Daoy (cell line): ENCODE measurements at regions not wholly inside any gene's neighbourhood (a gene's known extent, or its start where the extent isn't known, plus 50 kb on each side); places are given as distances from the start of the nearest gene placed in this dataset.
"Not testable (repeated sequence)": the region's sequence is repeated elsewhere in the genome, so short reads cannot be mapped to it uniquely, and the experiment has no call there.

Source experiments
- DNase-seq: peaks from one replicate; pipeline ENCODE4 v3.0.0-alpha.2; 2015; ENCODE audit warnings: low read depth

DNA sequence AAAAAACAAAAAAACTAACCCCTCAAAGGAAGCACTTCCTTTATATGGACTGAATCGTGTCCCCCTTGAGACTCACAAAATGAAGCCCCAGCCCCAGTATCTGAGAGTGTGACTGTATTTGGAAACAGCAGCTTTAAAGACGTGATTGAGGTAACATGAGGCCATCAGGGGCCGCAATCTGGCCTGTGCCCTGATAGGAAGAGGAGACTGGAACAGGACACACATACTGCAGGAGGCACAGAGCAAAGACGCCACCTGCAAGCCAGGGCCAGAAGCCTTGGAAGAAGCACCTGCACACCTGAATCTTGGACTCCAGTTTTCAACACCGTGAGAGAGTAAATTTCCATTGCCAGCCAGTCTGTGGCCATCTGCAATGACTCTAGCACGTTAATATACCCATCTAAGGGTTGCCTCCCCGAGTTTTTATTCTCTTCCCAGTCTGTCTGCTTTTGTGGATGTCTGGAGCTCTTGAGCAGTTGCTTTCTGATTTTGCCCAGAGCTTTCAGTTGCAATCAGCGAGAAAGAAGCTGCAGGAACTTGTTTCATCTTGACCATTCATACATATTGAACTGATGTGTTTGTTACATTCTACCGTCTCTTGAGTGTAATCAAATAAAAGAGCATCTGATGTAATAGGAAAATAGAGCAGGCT is 775.8 kb upstream of the TPTE start:
- not testable (repeated sequence) for DNase-seq

DNA sequence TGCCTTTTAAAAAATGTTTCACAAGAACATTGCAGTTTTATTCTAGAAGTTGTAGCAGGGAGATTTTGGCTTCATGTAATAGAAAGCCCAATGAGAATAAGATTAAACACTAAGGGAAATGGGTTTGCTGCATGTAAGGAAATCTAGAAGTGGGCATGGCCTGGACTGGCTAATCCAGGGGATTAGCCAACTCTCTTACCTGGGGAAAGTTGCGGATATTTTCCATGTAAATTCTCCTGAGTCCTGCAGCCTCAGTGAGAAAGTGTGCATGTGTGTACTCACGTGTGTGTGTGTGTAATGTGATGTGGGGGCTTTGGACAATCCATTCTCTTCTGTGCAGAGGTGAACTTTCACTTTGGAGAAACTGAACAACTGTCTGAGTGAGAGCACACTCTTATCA is 775.1 kb upstream of the TPTE start:
- DNase-seq, result not testable (repeated sequence)

DNA sequence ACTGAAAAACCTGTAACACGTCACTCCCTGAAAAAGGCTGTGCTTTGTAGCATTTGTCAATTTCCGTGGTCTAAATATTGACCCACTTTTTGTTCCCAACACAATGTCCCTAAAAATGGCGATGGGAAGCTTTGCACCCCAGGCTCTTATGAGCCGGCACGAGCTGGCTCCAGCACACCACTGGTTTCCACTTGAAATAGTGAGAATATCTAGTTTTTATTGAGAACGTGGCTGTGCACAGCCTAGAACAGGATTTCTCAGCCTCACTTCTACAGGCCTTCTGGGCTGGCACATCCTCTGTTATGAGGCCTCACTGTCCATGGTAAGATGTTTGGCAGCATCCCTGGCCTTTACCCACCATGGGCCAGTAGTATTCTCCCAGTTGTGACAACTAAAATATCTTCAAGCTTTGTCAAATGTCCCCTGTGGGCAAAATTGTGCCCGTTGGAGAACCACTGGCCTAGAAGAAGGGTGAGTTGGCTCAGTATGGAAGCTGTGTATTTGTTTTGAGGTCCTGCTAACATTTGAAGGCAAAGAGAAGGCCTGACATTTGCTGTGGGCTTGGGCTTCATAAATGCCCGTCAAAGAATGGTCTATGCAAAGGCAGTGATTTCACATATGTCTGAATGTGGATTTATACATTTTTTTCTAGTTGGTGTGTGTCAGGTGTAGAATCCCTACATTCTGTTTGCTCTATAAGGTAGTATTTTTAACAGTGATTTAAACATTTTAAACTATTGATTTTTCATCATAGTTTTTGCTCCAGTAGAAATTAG is 774.4 kb upstream of the TPTE start:
- DNase-seq, result not testable (repeated sequence)

DNA sequence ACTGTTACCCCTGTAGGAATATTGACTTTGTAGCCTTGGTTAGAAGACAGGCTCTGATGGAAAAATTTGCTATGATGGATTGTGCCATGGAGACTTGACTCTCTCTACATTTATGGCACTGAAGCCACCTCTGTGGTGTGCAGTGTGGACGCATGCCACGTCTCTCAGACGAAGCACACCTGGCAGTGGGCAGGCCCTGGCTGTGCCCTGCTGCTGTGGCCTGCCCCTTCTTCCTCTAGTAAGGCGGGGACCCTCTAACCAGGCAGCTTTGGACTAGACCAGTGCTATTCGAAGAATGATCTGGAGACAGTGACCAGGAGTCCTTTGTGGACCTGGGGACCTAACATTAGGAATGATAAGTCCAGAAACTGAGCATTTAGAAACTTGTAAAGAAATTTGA is 773.5 kb upstream of the TPTE start:
- not testable (repeated sequence) for DNase-seq

DNA sequence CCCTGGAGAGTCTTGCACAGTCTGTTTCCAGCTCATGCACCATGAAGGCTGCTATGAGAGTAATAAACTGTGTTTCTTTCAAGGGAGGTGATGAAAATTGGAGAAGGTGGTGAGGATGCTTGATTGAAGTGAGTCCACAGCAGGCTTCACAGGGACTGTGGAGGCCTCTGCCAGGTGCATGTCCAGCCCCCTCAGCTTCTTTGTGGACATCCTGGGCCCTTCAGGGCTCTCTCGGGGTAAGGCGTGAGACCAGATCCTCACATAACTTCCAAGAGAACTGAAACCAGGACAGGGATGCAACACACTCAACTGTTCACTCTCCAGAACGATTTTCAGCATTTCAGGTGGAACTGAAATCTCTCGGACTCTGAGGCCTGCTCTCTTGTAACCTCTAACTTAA is 772.9 kb upstream of the TPTE start:
- DNase-seq, result not testable (repeated sequence)

DNA sequence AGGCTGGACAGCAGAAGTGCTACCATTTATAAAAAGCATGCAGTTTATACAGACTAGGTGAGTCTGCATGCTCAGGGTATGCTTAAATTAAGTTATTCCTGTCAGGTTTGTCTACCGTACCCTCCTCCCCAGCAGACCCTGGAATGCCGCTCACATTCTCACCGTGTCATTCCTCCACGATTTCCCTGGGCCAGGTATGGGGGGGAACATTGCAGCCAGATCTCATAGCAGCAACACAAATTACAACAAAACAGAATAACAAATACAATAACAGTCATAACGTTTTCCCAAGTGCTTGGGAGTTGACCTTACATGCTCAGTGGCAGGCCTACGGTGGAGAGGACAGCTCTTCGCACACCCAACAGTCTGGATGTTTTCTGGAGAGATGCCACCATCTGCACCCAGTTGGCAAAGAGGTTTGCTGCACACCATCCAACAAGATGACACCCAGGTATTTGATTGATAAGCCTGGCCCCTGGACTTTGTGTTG is 771.6 kb upstream of the TPTE start:
- DNase-seq, result not testable (repeated sequence)

DNA sequence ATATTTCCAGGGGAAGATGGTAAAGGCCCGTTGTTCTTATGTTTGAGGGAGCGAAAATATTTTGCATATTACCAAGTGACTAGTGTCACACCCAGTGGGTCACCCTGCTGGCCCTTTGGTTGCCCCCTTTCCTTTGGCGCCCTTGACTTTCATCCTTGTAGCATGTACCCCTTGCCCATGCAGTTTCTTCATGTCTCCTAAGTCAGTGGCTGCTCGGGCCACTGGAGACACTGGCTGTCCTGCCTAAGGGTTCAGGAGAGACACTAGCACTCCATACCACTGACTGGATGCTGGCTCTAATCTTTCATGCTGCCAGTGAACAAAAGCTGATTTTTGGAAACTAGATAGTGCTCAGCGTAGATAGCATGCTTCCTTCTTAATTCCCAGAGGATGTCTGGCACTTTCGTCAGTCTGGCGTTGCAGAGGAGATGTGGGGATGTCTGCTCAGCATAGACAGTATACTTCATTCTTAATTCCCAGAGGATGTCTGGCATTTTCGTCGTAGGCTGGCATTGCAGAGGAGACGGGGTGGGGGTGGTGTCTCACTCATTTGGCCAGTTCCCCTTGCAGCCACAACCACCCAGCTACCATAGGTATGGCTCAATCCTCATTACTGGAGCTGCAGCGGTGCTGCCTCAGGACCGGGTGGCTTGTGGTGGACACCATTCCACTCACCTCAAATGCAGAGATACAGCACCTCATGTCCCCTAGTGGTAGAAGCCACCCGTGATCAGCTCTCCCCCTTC is 770.9 kb upstream of the TPTE start:
- no peak for DNase-seq

DNA sequence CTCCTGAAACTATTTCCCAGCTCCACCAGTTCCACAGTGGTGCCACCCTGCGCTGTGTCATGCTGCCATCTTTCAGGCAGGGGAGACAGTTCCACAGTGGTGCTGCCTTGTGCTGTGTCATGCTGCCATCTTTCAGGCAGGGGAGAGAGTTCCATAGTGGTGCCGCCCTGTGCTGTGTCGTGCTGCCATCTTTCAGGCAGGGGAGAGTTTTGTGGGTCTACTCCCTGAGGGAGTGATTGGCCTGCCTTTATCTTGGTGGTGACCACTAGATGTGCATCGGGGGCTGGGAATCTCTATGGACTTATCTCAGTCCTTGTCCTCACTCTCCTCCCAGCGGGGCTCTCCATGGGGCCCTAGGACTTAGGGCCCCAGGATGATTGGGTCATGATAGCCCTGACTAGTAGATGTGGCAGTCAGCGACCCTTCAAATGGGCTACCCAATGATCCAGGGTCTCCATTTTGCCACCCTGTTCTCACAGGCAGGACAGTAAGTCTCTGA is 770.2 kb upstream of the TPTE start:
- DNase-seq, result not testable (repeated sequence)

DNA sequence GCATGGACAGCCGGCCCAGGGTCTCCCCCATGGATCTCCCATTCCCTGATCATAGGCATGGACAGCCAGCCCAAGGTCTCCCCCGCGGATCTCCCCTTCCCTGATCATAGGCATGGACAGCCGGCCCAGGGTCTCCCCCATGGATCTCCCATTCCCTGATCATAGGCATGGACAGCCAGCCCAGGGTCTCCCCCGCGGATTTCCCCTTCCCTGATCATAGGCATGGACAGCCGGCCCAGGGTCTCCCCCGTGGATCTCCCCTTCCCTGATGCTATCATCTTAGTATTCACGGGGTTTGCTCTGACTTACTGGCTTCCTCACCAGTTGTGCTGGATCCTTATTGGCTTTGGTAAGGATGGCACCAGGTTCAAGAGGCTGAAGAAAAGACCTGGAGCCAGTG is 769.4 kb upstream of the TPTE start:
- not testable (repeated sequence) for DNase-seq

DNA sequence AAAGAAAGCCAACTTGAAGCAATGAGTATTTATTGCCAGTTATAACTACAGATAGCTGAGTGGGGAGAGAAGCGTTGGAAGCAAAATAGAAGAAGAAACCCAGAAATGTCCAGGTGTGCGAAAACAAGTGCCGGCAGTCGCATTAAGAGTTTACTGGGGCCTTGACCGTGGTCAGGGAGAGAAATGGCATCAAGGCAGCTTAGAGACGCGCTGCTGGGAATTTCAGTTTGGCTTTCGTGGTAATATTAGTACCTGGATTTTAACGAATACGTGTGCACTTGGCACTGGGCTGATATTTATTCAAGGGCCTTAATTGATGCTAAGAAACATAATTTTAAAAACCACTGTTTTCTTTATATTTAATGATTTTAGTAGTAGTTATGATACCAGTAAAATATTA is 767.9 kb upstream of the TPTE start:
- DNase-seq, result not testable (repeated sequence)

DNA sequence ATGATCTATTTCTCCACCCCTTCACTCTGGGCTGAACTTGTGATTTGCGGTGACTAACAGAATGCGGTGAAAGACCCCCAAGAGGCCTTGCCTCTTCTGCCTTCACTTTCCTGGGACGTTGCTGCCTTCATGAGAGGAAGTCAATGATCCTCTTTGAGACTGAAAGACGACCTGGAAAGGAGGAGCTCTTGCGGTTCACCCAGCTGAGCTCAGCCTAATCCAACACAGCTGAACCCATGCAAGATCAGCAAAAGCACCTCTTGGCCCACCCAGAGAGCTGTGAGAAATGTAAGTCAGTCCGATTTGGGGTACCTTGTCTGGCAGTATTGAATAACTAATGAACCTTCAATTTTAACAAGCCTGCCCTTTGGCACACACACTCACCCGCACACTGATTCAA is 767.4 kb upstream of the TPTE start:
- DNase-seq, result no peak

DNA sequence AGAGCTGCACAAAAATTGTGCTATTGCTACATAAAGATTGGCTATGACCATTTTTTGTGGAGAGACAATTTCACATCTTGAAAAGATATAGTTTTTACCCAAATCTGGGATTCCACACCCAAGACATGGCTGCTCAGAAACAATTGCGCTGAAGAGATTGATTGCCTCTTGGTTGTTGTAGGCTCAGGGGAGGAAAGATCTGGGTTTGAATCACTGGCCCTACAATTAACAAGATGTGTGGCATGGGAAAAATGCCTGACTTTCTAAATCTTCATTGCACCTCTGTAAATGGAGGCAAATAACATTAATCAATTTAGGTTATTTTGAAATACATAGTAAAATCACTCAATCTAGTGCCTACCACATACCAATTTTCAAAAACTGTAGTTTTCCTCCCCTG is 766.9 kb upstream of the TPTE start:
- DNase-seq, result not testable (repeated sequence)

DNA sequence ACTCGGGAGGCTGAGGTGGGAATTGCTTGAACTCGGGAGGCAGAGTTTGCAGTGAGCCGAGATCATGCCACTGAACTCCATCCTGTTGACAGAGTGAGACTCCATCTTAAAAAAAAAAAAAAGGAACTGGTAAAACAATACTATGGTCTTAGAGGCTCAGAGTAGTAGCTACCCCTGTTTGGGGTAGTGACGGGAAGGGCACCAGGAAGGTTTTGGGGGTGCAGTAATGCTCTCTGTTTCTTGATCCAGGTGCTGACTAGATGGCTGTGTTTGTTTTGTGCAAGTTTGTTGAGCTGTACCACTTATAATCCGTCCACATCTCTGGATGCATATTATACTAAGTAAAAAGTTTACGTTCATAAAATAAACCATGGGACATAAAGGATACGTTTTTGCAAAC is 765.8 kb upstream of the TPTE start:
- no peak for DNase-seq

DNA sequence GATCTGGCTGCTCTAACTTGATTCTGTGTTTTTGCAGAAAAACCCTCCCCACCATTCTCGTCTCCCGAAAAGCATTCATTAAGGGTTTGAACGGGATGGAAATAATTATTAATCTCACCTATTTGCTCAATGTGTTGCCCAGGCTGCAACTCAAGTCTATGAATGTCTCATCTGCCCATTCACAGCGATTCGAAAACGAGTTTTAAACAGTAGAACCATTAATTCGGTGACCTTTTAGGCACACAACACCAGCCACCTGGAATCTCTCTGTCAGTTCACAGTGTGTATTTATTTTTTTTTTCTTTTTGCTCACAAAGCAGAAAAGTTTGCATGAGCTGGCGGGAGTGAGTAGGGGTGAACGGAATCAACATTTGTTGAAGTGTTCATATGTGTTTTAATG is 764.7 kb upstream of the TPTE start:
- DNase-seq, result no peak

DNA sequence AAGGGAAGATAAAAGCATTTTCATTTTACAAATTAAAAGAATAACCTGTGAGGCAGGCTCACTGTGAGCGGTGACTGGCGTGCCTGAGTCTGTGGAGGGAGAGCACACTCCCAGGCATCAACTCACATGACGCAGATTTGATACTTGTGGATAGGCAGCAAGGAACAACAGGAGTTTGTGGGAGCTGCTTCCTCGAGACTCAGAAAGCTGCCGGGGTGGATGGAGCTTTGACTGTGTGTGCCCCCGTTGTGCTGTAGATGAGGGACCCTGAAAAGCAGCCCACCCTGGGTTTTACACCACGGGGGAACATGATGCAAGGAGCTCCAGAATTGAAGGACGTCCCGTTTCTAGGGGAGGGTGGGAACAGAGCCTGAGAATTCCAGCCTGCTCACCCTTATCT is 764.3 kb upstream of the TPTE start:
- not testable (repeated sequence) for DNase-seq

DNA sequence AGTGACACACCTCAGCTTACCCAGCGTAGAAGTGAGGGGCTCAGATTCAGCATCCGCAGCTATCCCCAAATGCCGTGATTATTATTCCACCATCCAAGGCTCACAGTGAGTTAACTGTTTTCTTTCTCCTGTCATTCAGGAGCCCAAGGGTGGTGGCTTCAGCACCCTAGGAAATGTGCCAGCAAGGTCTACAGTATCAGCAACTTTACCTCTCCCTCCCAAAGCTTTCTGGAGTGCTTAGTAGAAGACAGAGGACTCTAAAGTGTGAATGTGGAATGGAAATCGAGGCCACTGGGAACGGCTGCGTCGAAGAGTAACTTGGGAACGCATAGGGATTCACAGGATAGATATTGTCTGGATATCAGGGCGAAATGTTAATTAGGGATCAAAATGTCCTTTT is 763.8 kb upstream of the TPTE start:
- DNase-seq, result not testable (repeated sequence)

DNA sequence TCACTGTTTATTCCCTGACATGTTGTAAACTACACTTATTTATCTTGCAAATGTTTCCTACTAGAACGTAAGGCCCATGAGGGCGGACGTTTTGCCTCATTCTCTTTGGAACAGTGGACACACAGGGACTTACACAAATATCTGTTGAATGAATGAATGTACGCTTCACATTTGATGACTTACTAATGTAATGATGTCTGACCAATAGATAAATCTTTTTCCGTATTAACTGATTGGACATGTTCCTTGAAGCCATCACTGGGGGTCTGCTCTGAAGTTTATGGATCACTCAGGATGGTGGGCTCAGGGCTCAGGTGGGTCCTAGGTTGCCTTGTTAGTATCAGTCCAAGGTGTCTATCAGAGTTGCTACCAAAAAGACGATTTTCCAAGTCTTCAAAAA is 763.2 kb upstream of the TPTE start:
- DNase-seq, result no peak

DNA sequence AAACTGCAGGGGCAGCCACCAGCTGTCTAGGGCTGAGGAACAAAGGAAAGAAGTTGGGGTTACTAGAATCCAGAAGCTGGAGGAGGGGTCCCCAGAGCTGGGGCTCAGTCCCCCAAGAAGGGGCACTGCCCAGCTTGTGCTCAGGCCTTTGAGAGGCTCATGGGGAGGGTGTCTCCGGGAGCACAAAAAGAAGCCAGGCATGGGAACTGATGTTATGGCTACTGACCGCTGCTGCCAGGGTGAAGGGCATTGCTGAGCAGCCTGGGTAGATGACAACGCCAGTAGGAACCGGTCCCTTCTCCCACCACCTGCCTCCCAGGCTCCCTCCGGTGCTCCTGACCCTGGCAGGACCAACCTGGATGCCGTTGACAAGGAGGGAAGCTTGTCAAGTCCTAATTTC is 762.5 kb upstream of the TPTE start:
- DNase-seq, result no peak

DNA sequence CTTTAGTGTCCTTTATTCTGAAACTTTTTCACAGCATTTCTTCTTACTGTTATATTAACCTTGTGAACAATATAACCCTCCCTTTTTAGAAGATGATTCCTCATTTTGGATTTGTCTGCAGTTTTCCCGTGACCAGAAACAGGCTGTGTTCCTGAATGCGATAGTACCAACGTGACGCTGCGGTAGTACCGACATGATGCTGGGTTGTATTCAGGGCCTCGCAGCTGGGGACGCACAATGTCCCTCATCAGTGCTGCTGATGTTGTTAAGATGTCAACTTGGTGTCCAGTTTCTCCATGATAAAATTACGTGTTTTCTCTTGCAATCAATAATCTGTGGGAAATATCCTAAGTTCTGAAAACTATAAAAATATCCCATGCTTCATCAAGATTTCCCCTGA is 761.4 kb upstream of the TPTE start:
- DNase-seq, result no peak

DNA sequence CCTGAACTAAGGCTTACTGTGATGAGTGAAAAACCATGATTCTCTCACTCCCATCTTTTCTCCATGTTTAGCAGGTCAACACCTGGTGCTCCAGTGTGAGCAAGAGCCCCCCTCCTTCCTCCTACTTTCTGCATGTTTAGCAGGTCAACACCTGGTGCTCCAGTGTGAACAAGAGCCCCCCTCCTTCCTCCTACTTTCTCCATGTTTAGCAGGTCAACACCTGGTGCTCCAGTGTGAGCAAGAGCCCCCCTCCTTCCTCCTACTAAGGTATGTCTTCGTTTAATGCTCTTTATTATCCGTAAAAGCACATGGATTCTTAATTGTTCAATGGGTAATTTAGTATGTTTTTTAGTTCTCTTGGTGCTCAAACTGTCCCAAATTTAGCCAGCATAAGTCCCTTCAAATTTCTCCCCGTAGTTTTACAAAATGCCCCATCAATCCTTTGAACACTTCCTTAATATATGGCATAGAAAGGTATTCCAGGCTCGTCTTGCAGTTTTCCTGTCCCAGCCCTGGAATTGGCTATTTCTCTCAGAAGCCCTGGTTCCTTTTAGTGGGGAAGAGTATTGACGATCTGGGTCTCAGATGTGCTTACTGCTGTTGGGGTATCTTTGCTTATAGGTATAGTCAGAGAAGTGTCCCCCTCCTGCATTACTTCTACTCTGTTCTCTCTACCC is 760.8 kb upstream of the TPTE start:
- DNase-seq, result no peak

DNA sequence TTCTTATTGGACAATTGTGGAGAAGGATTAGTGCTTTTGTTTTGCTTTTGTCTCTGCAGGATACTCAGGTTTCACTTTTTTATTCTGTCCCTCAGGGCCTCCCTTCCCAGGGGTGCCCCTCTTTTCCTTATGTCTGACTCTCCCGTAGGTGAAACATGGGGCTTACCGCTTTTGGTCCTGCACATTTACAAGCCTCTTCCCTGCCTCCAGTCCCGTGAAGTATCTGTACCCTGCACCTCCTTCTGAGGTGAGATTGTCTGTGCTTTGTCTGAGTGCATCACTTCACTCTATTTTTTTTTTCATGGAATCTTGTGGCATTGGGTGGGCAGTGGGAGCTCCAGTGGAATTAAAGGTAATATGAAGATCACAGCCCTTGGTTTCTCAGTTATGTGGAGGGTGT is 758.1 kb upstream of the TPTE start:
- DNase-seq, result no peak

DNA sequence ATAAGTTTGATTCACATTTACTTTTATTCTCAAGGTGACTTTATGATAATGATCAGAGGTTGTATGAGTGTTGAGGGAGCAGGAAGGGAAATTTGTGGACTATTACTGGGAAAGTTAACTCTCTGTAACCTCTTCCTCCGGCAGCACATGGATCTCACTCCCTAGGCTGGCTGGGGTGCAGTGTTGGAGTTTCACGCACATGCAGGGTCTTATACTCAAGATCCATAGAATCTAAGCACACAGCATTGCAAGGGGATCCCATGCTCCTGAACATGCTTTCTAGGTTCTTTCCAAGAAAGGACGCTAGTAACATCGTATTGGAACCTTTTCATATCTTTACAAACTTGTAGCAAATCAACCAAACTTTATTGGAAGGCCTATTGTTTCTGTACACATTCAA is 757.6 kb upstream of the TPTE start:
- DNase-seq, result no peak
